OCI-LY1 (cell line): ENCODE measurements at regions not wholly inside any gene's neighbourhood (a gene's known extent, or its start where the extent isn't known, plus 50 kb on each side); places are given as distances from the start of the nearest gene placed in this dataset.

ENCODE experiments used
- CTCF ChIP-seq: fragments of 200-600 bp; sonication (generic), shearing (Covaris generic); IDR thresholded peaks from 2 replicates; pipeline ENCODE4 v1.5.1; 2017; ENCODE audit warnings: mild to moderate bottlenecking, antibody characterized with exemption, low read length, moderate library complexity, mixed read lengths
- EZH2 ChIP-seq: fragments of 200-600 bp; sonication (generic), shearing (Covaris generic); IDR thresholded peaks from 2 replicates; pipeline ENCODE4 v1.8.0; 2017; ENCODE audit warnings: borderline replicate concordance, mixed run types, mild to moderate bottlenecking, antibody characterized with exemption, low read length, moderate library complexity, mixed read lengths

DNA sequence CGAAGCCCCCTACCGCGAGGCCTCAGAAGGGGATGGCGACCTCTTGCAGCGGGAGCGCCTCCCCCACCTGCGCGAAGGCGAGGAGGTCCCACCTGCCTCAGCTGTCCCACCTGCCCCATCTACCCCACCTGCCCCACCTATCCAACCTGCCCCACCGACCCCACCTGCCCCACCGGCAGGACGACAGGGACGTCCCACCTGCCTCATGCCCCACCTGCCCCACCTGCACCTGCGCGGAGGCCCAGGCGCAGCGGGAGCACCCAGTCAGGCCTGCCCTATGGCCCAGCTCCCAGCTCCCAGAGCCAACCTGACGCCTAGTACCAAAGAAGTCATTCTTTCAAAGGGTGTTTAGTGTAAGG is 489.1 kb upstream of the SMIM21 start:
- TF ChIP-seq CTCF = no peak
- no peak for TF ChIP-seq EZH2
